Lower leg skin (tissue), 4 donors: ENCODE measurements at regions not wholly inside any gene's neighbourhood (a gene's known extent, or its start where the extent isn't known, plus 50 kb on each side); places are given as distances from the start of the nearest gene placed in this dataset.

Source experiments
- DNase-seq, 2 donors: peaks; one replicate each; pipeline ENCODE4 v3.0.0-alpha.2; 2019; ENCODE audit warnings: low spot score in 2 of 2
- H3K4me3 ChIP-seq: fragments of 200-600 bp; sonication (generic); 2 replicates; pipeline ENCODE4 v1.5.1; 2017; ENCODE audit warnings: mild to moderate bottlenecking, low read depth; ENCODE audit not compliant: poor library complexity, severe bottlenecking
- CTCF ChIP-seq, 3 donors: fragments of 450-650 bp; IDR thresholded peaks; one replicate each; pipeline ENCODE4 v1.5.1; 2016; ENCODE audit warnings: antibody characterized with exemption in 3 of 3, mild to moderate bottlenecking in 3 of 3, moderate library complexity in 2 of 3
- POLR2A ChIP-seq, 2 donors: fragments of 450-650 bp; IDR thresholded peaks; one replicate each; pipeline ENCODE4 v1.6.1; 2016 to 2017; ENCODE audit warnings: antibody characterized with exemption in 2 of 2, mild to moderate bottlenecking in 1 of 2, moderate library complexity in 1 of 2
- WGBS, 2 donors: methylation state at CpG; one replicate each; pipeline ENCODE4 v1.1.5; 2018; 5-methylcytosine and 5-hydroxymethylcytosine counted together
- intact Hi-C: fragments of 100-400 bp; cut with DNase I; formaldehyde crosslinking; loops from one replicate; pipeline ENCODE4 v1.15.0; 2023; ENCODE audit warnings: low total_unique reads

DNA sequence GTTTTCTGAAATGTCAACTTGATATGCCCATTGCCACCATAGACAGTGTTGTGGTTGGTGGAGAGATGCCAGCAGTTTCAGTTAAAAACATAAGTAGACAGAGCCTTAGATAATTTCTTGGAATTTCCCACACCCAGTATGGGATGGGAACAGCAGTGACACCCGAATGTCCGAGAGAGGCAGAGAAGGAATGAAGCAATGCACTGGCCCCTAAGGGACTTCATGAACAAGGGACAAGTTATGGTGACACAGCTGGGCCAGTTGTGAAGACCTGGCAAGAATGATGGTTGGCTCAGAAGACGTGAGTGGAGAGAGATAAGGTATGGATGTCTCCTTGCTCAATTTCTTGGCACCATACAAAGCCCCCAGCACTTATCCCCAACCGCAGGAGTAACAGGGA is 165.2 kb upstream of the APCDD1 start:
- intact Hi-C loops: no loop called here
- peak in 1 of 2 donors; percentile 69 for DNase-seq
- no peak overlapping the region for H3K4me3 ChIP-seq
- no peak for TF ChIP-seq CTCF (IDR thresholded peaks at IDR 0.05)
- TF ChIP-seq POLR2A (IDR thresholded peaks at IDR 0.05): no peak
- WGBS, 2 donors: 65 to 82% methylated on average over 4 of the region's 4 CpGs

DNA sequence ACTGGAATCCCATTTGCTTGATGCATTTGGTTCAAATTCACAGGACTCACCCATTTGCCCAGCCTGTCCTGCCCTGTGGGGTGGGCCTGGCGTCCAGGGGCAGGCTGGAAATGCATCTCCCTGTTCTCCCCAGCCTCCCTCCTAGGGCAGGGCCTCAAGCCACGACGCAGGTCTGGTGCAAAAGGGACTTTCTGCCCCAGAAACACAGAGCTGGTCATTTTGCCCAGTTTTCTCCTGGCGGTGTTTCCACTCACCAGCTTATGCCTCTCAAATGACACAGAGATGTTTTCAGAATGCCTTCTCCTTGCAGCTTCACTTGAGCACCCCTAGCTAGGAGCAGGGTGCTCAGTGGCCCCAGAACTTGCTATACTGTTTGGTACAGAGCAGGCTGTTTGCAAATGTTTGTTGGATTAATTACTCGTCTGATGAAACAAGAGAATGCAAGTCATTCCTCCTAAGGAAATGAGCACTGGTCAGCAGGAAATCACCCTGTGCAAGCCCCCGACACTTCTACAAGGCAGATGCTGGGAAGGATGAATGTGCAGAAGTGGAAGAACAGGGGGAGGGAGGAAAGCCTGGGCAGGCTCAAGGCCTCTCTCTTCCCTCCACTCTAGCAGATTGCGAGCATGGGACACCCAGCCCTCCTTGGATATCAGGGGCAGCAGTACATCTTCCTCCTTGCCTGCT is 164.3 kb upstream of the APCDD1 start:
- DNase-seq: peak in 1 of 2 donors; percentile 23
- intact Hi-C loops: no loop called here
- no peak overlapping the region for H3K4me3 ChIP-seq
- TF ChIP-seq CTCF (IDR thresholded peaks at IDR 0.05): no peak
- TF ChIP-seq POLR2A (IDR thresholded peaks at IDR 0.05): no peak
- WGBS, 2 donors: 73 to 82% methylated on average over 6 to 7 of the region's 7 CpGs

DNA sequence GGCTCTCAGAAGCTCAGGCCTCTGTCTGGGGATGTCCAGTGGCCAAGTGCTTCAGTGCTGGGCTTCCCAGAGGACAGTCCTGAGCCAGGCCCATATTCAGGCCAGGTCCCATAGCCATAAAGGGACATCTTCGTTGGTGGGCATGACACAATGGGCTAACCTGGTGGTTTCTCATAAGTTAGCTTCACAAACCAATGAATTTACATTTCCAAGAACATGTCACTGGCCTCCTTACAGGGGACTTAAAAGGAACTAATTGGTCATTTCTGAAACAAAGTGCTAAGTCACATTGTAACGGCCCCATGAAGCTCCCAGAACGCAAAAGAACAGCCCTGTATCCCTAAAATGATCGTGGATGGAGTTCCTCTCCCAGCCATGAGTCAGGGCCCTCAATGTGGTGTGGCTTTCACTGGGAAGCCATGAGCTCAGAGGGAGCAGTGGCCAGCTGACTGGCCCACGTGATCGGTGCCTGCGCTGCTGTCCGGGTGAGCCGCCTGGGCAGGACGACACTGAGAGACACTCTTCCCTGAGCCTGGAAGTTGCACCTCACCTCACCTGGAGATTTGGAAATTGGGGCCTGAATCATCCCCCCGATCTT is 163.7 kb upstream of the APCDD1 start:
- intact Hi-C loops: no loop called here
- 90 to 98% methylated on average over 11 of the region's 11 CpGs for WGBS, 2 donors
- H3K4me3 ChIP-seq: no peak overlapping the region
- DNase-seq: peak in 1 of 2 donors; percentile 76
- TF ChIP-seq POLR2A (IDR thresholded peaks at IDR 0.05) (no peak), CTCF (IDR thresholded peaks at IDR 0.05) (no peak)

DNA sequence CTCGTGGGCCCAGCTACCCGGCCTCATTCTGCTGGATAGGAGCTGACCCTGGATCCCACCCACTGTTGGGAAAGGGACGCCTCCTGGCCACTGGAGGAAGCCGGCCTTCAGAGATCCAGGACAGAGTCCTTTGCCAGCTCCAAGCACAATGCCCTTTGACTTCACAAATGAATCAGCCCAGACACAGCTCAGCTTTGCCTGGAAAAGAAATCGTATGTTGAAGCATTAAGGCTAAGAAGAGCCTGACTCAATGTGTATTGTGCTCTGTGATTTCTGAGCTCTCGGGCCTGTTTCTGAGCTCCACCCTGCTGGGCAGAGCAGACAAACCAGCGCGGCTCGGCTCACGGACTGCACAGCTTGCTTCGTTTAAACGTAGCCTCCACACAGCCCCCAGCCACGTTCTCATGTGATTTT is 162.9 kb upstream of the APCDD1 start:
- peak in 1 of 2 donors; percentile 85 for DNase-seq
- WGBS, 2 donors: 52 to 64% methylated on average over 13 of the region's 13 CpGs
- TF ChIP-seq CTCF (IDR thresholded peaks at IDR 0.05) (no peak), POLR2A (IDR thresholded peaks at IDR 0.05) (no peak)
- intact Hi-C loops: no loop called here
- no peak overlapping the region for H3K4me3 ChIP-seq

GRCh38 chr18:10293966-10294365 is 160.5 kb upstream of the APCDD1 start:
- intact Hi-C loops: no loop called here

More at GRCh38 chr18:10293966-10294365, 160.5 kb upstream of the APCDD1 start:
- 93 to 95% methylated on average over 11 of the region's 11 CpGs for WGBS, 2 donors
- H3K4me3 ChIP-seq: no peak overlapping the region
- DNase-seq: peak in 1 of 2 donors; percentile 34
- no peak for TF ChIP-seq POLR2A (IDR thresholded peaks at IDR 0.05)
- no peak for TF ChIP-seq CTCF (IDR thresholded peaks at IDR 0.05)
